ENCODE measurements at regions not wholly inside any gene's neighbourhood (a gene's known extent, or its start where the extent isn't known, plus 50 kb on each side); places are given as distances from the start of the nearest gene placed in this dataset.
A peak's percentile ranks its signal among the peaks of the same experiment; 100 is the strongest.

- DNase-seq: no peak
Observed at GRCh38 chr10:33126742-33127141, 168.7 kb upstream of the ITGB1 start.

GRCh38 chr10:33125522-33126517, 167.8 kb upstream of the ITGB1 start:
- no peak for DNase-seq

- no peak for DNase-seq
Observed at GRCh38 chr10:33125111-33125510, 167.1 kb upstream of the ITGB1 start.

GRCh38 chr10:33123680-33124079, 165.7 kb upstream of the ITGB1 start:
- DNase-seq: no peak

- DNase-seq: no peak
Observed at GRCh38 chr10:33122014-33122809, 164.2 kb upstream of the ITGB1 start.

- no peak for DNase-seq
Observed at GRCh38 chr10:33120700-33121099, 162.7 kb upstream of the ITGB1 start.

GRCh38 chr10:33120275-33120674, 162.2 kb upstream of the ITGB1 start:
- no peak for DNase-seq

- DNase-seq: no peak
Observed at GRCh38 chr10:33117816-33118215, 159.8 kb upstream of the ITGB1 start.

- DNase-seq: no peak
Observed at GRCh38 chr10:33117230-33117629, 159.2 kb upstream of the ITGB1 start.

GRCh38 chr10:33115738-33116719, 158.0 kb upstream of the ITGB1 start:
- peak; percentile 76 for DNase-seq

GRCh38 chr10:33114451-33114952, 156.5 kb upstream of the ITGB1 start:
- DNase-seq: no peak

GRCh38 chr10:33113466-33113865, 155.4 kb upstream of the ITGB1 start:
- DNase-seq: no peak

GRCh38 chr10:33112831-33113455, 154.9 kb upstream of the ITGB1 start:
- no peak for DNase-seq

- DNase-seq: no peak
Observed at GRCh38 chr10:33111488-33112051, 153.5 kb upstream of the ITGB1 start.

- DNase-seq: no peak
Observed at GRCh38 chr10:33109788-33110469, 151.9 kb upstream of the ITGB1 start.

- no peak for DNase-seq
Observed at GRCh38 chr10:33109384-33109783, 151.4 kb upstream of the ITGB1 start.

- no peak for DNase-seq
Observed at GRCh38 chr10:33107953-33108352, 149.9 kb upstream of the ITGB1 start.

GRCh38 chr10:33106767-33107166, 148.7 kb upstream of the ITGB1 start:
- DNase-seq: no peak

GRCh38 chr10:33103863-33104379, 145.9 kb upstream of the ITGB1 start:
- DNase-seq: no peak

- no peak for DNase-seq
Observed at GRCh38 chr10:33102071-33102470, 144.0 kb upstream of the ITGB1 start.

GRCh38 chr10:33101392-33101787, 143.4 kb upstream of the ITGB1 start:
- no peak for DNase-seq

Measured in NCI-H524 treated with DMSO at 0.1 percent for 48 hours (cell line).